ENCODE measurements at regions not wholly inside any gene's neighbourhood (a gene's known extent, or its start where the extent isn't known, plus 50 kb on each side); places are given as distances from the start of the nearest gene placed in this dataset.
"Not testable (repeated sequence)": the region's sequence is repeated elsewhere in the genome, so short reads cannot be mapped to it uniquely, and the experiment has no call there.

DNA sequence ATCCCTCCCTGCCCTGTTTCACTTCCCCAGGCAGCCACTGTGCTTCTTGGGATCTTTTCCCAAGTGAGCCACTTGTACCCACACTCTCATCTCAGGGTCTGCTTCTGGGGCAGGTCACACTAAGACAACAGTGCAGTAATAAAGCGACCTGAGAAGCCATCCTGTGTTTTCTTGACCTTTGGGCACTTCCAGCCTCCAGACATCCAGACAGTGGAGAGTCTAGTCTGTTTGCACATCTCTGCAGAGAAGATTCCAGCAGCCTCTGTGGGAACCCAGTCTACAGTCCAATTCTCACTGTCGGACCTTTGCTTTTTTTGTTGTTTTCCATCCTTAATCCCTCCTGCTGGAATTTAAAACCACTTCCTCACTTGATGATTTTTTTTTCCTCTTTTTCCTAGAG lies 50.3 kb upstream of the ATP6AP2 start:
- no peak for DNase-seq (ENCODE audit: low read depth)

DNA sequence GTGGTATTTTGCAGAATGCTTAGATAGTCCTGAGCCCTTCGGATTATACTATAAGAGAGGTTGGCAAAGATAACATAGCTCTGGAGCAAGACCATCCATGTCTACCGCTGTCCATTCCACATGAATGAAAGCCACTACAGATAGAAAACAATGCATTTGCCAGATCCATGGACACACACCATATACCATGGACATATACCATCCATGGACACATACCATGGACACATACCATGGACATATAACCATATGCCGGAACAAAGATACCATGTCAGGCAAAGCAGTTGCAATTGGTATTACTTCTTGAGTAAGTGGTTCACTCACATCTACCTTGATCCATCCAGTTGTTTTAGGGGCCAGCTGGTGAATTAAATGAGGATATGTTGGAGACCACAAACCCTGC lies 53.2 kb upstream of the ATP6AP2 start:
- DNase-seq (ENCODE audit: low read depth): no peak

DNA sequence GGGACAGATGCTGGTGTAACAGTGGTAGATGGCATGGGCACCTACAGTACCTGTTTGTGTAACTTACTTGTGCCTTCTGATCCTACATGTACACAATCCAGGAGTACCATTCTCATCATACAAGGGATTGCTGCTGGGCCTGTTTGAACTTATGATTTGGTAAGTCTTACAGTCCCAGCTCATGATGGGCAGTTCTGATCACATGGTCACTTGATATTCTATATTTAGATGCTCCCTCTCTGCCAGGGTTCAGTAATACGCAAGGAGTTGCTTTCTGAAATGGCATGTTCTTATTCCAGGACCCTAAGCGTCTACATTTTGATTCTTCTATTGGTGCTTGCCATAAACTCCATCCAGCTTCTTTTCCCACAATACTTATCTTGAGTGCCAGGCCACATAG lies 54.4 kb upstream of the ATP6AP2 start:
- no peak for DNase-seq (ENCODE audit: low read depth)

DNA sequence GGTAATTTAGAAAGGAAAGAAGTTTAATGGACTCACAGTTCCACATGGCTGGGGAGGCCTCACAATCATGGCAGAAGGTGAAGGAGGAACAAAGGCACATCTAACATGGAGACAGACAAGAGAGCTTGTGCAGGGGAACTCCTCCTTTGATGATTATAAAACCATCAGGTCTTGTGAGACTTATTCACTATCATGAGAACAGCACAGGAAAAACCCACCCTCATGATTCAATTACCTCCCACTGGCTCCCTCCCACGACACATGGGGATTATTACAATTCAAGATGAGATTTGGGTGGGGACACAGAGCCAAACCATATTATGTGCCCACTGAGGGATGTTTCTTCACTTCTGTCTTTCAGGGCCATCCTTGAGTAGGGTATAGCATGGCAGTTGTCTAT lies 54.9 kb upstream of the ATP6AP2 start:
- not testable (repeated sequence) for DNase-seq (ENCODE audit: low read depth)

DNA sequence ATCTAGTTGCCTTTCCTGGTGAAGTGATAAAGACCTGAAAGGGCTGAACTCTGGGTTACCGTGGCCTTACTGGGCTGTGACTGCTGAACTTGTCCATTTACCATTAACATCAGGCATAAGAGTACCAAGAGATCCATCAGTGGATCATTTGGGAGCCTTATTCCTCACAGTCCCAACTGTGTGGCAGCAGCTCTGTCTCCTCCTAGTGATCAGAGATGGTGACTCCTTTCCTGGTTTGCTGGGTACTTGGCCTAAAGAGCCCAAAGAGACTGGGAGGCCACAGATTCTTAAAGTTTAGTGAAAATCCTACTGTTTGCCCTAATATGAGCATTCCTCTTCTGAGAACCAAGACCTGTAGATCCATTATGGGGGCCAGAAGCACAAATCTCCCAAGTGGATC lies 56.3 kb upstream of the ATP6AP2 start:
- DNase-seq (ENCODE audit: low read depth): no peak

DNA sequence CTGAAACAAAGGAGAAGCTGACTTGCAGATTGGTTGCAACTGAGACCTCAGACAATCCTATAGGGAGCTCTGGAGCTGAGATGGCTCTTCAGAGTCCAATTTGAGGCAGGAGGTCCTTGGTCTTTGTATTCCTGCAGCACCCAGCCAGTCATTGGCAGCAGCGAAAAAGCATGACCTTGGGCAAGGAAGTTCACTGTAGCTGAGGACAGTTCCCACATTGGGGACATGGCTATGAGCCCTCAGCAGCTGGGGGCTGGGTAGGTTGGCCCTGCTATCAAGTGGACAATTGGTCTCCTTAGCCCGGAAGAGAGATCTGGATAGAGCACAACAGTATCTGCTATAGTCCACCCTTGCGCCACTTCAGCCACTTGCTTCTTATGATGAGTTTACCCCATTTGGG lies 56.9 kb upstream of the ATP6AP2 start:
- DNase-seq (ENCODE audit: low read depth): no peak

DNA sequence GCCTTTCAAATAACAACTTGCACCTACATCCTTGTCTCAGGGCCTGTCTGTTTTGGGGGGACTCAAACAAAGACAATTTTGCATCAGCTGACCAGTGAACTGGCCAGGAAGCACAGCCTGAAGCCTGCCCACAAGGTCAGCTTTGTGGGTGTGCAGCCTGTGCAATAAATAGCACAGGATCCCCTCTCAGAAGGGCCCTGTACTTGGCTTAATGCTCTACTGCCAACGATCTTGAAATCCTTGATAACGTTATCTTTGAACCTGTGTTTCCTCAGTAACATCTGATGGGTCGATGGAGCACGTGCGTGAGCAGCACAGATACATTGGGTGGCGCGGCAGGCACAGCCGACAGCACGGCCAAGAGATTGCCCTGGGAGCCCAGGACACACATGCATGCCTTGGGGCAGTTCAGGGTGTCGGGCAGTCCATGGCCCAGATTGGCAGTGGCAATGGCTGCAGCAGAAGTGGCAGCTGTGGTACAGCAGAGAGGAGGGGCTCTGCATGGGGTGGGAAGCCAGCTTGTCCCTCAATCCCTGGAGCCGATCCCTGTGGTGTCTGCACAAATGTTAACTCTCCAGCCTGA lies 58.8 kb upstream of the ATP6AP2 start:
- no peak for DNase-seq (ENCODE audit: low read depth)

DNA sequence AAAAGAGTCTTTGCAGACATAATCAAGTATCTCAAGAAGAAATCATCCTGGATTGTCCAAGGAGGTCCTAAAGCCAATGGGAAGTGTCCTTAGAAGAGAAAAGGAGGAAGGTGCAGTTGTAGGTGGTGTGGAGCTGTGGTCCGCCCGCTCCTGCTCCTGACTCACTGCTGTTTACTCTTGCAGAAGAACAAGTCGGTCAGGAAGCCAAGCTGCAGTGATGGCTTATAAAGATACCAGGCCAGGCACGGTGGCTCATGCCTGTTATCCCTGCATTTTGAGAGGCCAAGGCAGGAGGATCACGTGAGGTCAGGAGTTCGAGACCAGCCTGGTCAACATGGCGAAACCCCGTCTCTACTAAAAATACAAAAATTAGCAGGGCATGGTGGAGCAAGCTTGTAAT lies 66.4 kb upstream of the ATP6AP2 start:
- no peak for DNase-seq (ENCODE audit: low read depth)

DNA sequence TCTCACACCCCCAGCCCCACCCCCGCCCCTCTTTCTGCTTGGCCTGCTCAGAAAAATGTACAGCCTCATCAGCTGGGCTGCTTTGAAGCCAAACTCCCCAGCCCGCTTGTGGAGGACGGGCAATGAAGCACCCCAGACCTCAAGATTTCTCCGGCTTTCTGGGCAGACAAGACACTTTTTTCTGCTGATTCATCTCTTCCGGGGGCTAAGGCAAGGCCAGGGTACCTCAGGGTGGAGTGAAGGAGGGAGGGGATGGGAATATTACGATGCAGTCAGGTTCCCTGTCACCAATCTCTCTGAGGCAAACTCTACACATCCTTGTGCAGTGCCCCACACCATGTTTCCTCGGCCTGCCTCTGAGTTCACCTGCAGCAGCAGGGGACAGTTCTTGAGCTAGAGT lies 66.9 kb upstream of the ATP6AP2 start:
- DNase-seq (ENCODE audit: low read depth): no peak

DNA sequence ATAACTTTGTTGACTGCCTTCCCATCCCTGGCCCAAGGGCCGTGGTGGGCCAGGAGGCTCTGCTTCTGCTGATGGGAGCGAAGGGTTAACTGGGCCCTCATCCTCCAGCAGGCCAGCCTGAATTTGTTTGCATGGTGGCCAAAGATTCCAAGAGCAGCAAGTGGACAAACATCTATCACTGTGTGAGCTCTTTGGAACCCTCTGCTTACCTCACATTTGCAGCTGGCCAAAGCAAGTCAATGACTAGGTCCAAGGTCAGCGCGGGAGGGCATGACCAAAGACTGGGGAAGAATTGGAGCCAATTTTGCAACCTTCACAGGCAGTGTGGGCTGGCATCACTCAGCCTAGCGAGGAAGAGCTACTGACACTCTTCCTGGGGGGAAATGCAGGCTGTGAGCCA lies 67.8 kb upstream of the ATP6AP2 start:
- DNase-seq (ENCODE audit: low read depth): no peak

DNA sequence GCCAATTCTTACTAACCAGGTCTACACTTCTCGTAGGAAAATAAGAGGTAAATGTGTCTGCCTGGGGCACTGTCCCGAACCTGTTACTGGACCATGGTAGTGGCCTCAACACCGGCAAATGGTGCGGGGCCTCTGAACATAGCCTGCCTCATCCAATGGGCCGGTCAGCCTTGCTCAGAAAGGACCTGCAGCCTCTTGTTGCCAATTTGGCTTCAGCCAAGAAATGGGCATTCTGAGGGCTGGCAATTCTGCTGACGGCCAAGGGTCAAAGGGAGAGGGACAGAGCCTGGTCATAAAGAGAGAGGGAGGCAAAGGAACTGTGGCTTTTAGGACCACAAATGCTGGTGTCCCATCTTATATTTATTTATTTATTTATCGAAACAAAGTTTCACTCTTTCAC lies 69.5 kb upstream of the ATP6AP2 start:
- DNase-seq (ENCODE audit: low read depth): no peak

DNA sequence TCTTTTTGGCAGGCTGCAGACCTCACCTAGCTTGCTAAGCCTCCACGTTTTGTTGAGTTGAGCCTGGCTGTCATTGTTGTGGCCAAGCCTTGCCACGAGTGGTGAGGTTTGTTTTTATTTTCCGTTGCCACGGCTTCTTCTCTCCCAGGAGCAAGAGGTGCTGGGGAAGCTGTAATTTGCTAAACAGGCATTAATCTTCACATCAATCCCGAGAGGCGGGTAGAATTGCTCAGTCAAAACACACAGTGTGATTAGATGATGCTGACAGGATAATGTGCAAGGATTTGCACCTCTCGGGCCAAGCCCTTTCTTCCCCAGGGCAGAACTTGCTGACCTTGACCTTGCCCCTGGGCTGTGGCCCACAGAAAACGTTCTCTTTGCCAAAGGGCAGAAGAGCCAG lies 72.2 kb upstream of the ATP6AP2 start:
- DNase-seq (ENCODE audit: low read depth): no peak

DNA sequence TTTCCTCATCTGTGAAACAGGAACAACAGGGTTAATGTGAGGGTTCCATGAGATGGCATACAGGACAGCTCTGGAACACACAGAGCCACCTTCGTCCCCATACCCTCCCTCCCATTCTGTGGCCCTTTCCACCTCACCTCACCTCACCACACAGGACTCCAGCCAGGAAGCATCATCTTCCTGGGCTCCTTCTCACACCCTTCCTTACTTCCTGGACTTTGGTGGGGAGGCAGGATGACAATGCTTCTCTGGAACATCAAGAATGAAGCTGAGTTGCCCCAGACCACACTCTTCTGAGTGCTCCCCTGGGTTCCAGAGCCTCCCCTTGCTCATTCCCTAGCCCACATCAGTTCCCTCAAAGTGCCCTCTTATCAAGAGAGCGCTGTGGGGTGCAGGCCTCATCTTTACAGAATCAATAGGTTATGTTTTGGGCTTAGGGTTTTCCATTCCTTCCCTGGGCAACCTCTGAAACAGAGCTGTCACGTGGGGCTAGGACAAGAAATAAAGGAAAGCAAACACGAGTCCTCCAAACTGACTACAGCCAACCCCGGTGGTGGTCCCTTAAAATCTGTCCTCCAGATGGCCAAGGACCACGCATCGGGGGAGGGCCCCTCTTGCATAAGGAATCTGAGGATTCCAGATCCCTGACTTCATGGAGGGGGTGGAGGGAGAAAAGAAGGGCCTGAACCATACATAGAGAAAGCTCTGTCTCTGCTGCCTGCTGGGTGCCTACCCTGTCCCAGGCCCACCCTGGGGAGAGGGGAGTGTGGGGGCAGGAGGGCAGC lies 74.4 kb upstream of the ATP6AP2 start:
- DNase-seq (ENCODE audit: low read depth): no peak

DNA sequence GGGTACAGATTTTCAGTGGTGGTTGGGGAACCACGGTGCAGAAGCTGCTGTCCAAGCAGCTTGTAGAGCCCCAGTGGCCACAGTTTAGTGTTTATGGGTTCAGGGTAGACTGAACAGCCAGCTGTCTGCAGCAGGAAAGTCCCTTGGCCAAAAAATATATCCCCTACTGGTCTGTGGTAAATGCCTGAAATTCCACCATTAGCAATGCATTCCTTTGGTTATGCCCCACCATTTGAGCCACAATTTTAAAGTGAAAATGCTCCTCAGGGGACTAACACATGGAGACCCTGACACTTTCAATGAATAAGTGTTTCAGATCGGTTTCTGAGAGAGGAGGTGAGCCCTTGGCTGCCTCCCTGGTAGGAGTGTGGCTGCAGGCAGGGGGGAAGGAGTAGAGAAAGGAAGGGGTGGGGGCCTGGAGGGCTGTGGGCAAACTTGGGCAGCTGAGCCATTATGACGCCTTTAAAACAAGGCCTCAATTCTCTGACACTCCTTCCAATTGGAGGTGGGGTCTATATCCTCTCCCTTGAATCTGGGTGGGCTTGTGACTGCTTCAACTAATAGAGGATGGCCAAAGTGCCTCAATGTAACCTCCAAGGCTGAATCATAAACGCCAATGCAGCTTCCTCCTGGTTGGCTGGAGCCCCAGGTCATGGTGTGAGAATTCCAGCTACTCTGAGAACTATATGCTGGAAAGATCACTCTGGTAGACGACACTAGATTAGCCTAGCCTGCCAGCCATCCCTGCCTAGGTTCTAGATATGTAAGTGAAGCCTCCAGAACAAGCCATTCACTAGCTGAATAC lies 75.8 kb upstream of the ATP6AP2 start:
- DNase-seq (ENCODE audit: low read depth): no peak

DNA sequence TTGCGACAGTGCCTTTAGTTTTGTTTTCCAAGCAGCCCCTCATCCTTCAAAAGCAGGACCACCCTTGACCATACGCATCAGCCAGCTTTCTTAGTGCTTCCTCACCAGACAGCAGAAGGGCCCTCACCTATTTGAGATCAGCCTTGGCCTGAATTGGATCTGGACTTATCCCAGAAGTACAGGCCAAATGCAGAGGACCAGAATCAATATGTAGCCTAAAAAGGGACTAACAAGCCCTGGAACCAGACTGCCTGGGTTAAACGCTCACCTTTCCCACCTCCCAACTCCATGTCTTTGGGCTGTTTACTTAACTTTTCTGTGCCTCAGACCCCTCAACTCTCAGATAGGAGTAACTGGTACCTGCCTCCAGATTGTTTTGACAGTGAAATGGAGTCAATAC lies 77.7 kb upstream of the ATP6AP2 start:
- DNase-seq (ENCODE audit: low read depth): no peak

DNA sequence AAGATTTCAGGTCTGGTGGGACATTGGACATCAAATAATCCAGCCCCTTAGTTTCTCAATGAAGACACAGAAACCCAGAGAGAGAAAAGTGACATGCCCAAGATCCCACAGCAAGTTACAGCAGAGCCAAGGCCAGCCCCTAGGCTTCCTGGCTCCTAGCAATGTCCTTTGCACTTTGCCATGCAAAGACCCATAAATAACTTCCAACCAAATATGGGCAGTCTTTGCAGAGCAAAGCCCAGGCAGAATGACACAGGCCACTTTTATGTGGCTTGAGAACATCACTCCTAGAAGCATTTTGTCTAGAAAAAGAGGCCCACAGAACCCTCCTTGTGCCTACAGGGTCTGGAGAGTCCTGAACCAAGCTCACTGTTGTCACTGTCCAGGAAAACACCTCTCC lies 78.1 kb upstream of the ATP6AP2 start:
- no peak for DNase-seq (ENCODE audit: low read depth)

DNA sequence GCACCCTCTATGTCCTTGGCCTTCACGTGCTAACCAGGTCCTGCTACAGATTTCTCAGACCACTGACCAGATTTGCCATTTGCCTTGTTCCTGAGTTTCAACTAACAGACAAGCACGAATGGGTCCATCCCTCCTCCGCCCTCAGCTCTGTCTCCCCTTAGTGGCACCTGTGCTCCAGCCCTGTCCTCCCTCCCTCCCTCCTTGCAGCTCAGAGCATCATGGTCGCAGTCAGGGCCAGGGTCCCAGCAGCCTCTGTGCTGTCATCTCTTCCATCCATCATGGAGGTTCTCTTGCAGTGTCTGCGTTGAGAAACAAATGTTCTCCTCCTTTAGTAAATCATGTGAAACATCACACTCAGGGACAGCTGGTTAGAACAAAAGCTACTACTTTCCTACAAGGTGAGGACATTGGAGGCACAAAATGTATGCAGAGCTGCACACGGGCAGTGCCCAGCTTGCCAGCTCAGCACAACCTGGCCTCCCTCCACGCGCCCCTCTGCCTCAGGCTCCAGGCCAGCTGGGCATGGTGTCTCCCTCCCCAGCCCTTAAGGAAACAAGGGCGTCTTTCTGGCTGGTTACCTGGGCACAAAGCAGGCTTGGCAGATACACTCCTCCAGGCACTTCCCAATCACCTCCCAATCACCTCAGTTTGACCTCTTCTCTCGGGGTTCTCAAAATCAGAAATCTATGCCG lies 79.5 kb upstream of the ATP6AP2 start:
- no peak for DNase-seq (ENCODE audit: low read depth)

DNA sequence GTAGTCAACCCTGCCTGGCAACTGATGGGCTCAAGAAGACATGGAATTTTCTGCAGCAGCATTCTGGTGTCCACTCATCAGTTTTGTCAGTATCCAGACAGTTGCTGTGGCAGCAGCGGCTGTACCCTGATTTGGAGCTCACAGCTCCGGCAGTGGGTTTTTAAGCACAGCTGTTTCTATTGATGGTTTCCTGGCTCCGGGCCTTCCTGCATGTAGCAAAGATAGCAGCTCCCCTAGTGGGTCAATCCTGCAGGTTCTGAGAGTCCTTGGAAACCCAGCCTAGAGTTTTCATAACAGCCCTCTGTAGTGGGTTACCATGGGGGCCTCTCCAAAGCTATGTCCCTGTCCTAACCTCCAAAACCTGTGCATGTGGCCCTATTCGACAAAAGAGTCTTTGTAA lies 84.0 kb upstream of the ATP6AP2 start:
- no peak for DNase-seq (ENCODE audit: low read depth)

DNA sequence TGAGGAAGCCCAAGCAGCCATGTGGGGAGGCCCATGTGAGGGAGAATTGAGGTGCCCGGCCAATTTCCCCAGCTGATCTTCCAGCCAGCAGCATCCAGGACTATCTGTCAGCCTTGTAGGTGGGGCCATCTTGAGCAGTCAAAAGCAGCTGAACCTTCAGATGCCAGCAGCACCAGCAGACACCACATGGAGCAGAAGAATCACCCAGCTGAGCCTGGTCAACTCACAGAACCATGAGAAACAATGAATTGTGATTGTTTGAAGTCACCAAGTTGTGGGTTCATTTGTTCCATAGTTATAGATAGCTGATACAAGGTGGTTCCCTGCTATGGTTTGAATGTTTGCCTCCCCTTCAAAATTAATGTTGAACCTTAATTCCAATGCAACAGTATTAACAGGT lies 85.1 kb upstream of the ATP6AP2 start:
- DNase-seq (ENCODE audit: low read depth): no peak

DNA sequence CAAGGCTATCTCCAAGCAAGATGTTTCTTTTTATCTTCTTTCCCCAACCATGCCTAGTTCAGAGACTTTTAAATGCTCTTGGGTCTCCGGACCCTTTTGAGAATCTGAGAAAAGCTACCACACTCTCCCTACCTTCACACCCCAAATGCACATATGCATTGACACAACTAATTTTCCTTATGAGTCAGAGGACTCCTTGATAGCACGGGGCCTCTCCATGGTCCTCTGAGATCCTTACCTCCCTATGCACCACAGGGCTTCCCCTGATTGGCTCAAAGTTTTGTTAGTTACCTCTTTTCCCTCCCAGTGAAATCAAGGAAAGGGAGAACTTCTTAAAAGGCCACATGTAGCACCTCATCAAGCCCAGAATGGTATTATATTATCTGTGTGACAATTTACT lies 86.8 kb upstream of the ATP6AP2 start:
- DNase-seq (ENCODE audit: low read depth): no peak

DNA sequence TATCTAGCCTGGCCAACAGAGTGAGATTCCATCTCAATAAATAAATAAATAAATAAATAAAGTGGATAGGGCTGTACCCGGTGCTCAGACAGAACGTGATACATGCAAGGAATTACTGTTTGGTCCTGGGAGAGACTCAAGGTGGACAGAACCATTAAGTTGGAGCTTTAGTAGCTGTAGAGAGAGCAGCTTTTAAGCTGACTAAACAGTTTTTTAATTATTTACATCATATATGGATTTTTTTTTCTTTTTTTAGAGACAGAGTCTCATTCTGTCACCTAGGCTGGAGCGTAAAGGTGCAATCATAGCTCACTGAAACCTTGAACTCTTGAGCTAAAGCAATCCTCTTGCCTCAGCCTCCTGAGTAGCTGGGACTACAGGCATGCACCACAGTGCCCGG lies 92.5 kb upstream of the ATP6AP2 start:
- DNase-seq (ENCODE audit: low read depth): no peak

DNA sequence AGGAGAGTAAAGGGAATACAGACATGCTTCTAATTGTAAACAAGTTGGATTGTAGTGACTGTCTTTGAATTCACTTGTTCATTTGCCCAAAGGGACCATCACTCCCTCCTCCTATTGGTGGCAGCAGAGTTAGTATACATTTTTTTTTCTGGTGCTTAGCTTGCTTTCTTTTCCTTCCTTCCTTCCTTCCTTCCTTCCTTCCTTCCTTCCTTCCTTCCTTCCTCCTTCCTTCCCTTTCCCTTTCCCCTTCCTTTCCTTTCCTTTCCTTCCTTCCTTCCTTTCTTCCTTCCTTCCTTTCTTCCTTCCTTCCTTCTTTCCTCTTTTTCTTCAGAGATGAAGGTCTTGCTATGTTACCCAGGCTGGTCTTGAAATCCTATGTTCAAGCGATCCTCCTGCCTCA lies 94.8 kb upstream of the ATP6AP2 start:
- no peak for DNase-seq (ENCODE audit: low read depth)

All from activated T-cell treated with anti-CD3 and anti-CD28 coated beads for 1 hour (primary cell).